Neural cell (in vitro differentiated cells): ENCODE measurements at regions not wholly inside any gene's neighbourhood (a gene's known extent, or its start where the extent isn't known, plus 50 kb on each side); places are given as distances from the start of the nearest gene placed in this dataset.

ENCODE experiments used
- H2AFZ ChIP-seq: fragments of 200-600, 300-800 bp; sonication (generic), shearing (Covaris generic); 2 replicates; pipeline ENCODE4 v1.6.0; 2014; ENCODE audit warnings: low read depth, mild to moderate bottlenecking, antibody characterized with exemption, low read length, moderate library complexity
- H3F3A ChIP-seq: fragments of 200-600 bp; shearing (Covaris generic); 2 replicates; pipeline ENCODE4 v1.6.1; 2016; ENCODE audit warnings: mild to moderate bottlenecking, moderate library complexity, mixed read lengths, antibody characterized with exemption, low read length; ENCODE audit not compliant: insufficient read depth, poor library complexity, severe bottlenecking
- H3K27ac ChIP-seq: fragments of 200-600, 300-800 bp; sonication (generic), shearing (Covaris generic); 2 replicates; pipeline ENCODE4 v1.5.1; 2014; ENCODE audit warnings: mild to moderate bottlenecking, low read length, moderate library complexity
- H3K27me3 ChIP-seq: fragments of 300-800, 200-600 bp; sonication (generic), shearing (Covaris generic); 2 replicates; pipeline ENCODE4 v1.6.0; 2014; ENCODE audit warnings: mild to moderate bottlenecking, low read depth, low read length, moderate library complexity; ENCODE audit not compliant: insufficient read depth
- H3K36me3 ChIP-seq: fragments of 300-800, 200-600 bp; sonication (generic), shearing (Covaris generic); 2 replicates; pipeline ENCODE4 v1.5.1; 2014; ENCODE audit warnings: mild to moderate bottlenecking, antibody characterized with exemption, low read length, moderate library complexity; ENCODE audit not compliant: insufficient read depth
- H3K4me2 ChIP-seq: fragments of 300-800, 200-600 bp; sonication (generic), shearing (Covaris generic); 2 replicates; pipeline ENCODE4 v1.6.0; 2014; ENCODE audit warnings: mild to moderate bottlenecking, low read length
- H3K4me3 ChIP-seq: fragments of 300-800, 200-600 bp; sonication (generic), shearing (Covaris generic); 2 replicates; pipeline ENCODE4 v1.5.1; 2014; ENCODE audit warnings: mild to moderate bottlenecking, low read length, moderate library complexity
- H3K79me2 ChIP-seq: fragments of 200-600 bp; shearing (Covaris generic); replicated peaks from 2 replicates; pipeline ENCODE4 v1.6.0; 2014; ENCODE audit warnings: mild to moderate bottlenecking, low read length, moderate library complexity; ENCODE audit not compliant: insufficient read depth
- H3K9ac ChIP-seq: fragments of 300-800, 200-600 bp; sonication (generic), shearing (Covaris generic); 2 replicates; pipeline ENCODE4 v1.6.1; 2016; ENCODE audit warnings: mild to moderate bottlenecking, low read length, mixed read lengths
- H3K9me2 ChIP-seq: fragments of 200-600 bp; shearing (Covaris generic); 2 replicates; pipeline ENCODE4 v1.6.1; 2016; ENCODE audit warnings: mild to moderate bottlenecking, low read length, mixed read lengths; ENCODE audit not compliant: insufficient read depth
- H3K9me3 ChIP-seq: fragments of 200-600, 300-800 bp; sonication (generic), shearing (Covaris generic); 2 replicates; pipeline ENCODE4 v1.6.1; 2016; ENCODE audit warnings: mild to moderate bottlenecking, mixed run types, low read length, moderate library complexity, mixed read lengths
- H4K20me1 ChIP-seq: fragments of 200-600 bp; shearing (Covaris generic); 2 replicates; pipeline ENCODE4 v1.6.1; 2016; ENCODE audit warnings: mild to moderate bottlenecking, mixed run types; ENCODE audit not compliant: insufficient read depth
- EP300 ChIP-seq: fragments of 450-650 bp; conservative IDR thresholded peaks from 2 replicates; pipeline ENCODE4 v1.6.1; 2014; ENCODE audit warnings: antibody characterized with exemption, mild to moderate bottlenecking, moderate library complexity; ENCODE audit not compliant: poor library complexity, severe bottlenecking
- EZH2 ChIP-seq: fragments of 200-600, 300-800 bp; shearing (Covaris generic), sonication (generic); IDR thresholded peaks from 2 replicates; pipeline ENCODE4 v1.6.1; 2014; ENCODE audit warnings: antibody characterized with exemption, low read length, borderline replicate concordance, mild to moderate bottlenecking; ENCODE audit not compliant: insufficient read depth, poor library complexity, severe bottlenecking
- MXI1 ChIP-seq: fragments of 450-650 bp; conservative IDR thresholded peaks from 2 replicates; pipeline ENCODE4 v1.6.1; 2014; ENCODE audit warnings: antibody characterized with exemption, mild to moderate bottlenecking; ENCODE audit not compliant: poor library complexity, severe bottlenecking
- POLR2AphosphoS5 ChIP-seq: IDR thresholded peaks from 2 replicates; pipeline ENCODE4 v1.6.1; 2012
- RAD21 ChIP-seq: fragments of 450-650 bp; conservative IDR thresholded peaks from 2 replicates; pipeline ENCODE4 v1.6.1; 2014; ENCODE audit warnings: antibody characterized with exemption, mild to moderate bottlenecking, moderate library complexity
- SMC3 ChIP-seq: fragments of 450-650 bp; conservative IDR thresholded peaks from 2 replicates; pipeline ENCODE4 v1.6.1; 2014; ENCODE audit warnings: antibody characterized with exemption, mild to moderate bottlenecking, moderate library complexity; ENCODE audit not compliant: poor library complexity
- TAF1 ChIP-seq: IDR thresholded peaks from 2 replicates; pipeline ENCODE4 v1.6.1; 2012; ENCODE audit warnings: low read depth
- TF ChIP-seq, protein P1 (sequence below): IDR thresholded peaks from 2 replicates; pipeline ENCODE4 v1.6.1; 2012; ENCODE audit warnings: borderline replicate concordance
- TF ChIP-seq, protein P2 (sequence below): fragments of 450-650 bp; IDR thresholded peaks from 2 replicates; pipeline ENCODE4 v1.5.1; 2014; ENCODE audit warnings: antibody characterized with exemption, mild to moderate bottlenecking, moderate library complexity; ENCODE audit not compliant: poor library complexity, severe bottlenecking

DNA sequence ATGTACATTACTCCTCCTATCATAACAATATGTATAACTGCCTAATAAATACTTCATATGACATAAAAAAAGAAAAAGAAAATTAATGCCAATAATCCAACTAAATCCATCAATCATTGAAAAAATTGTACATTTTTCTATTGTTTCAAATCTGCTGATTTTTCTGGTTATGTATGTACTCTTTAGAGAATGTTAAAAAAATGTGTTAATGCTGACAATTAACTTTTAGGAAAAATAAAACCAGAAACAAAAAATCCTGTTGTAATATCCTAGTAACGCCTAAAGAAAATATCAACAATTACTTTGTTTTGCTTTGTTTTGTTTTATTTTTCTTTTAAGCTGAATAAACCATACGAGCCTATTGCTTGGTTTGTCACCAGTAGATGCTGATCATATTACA is 213.9 kb upstream of the USP25 start:
- H3K4me3 ChIP-seq: no peak overlapping the region
- H3K9me2 ChIP-seq: no peaks in the 10 kb centered on the region
- H2AFZ ChIP-seq: no peak overlapping the region
- no peak for TF ChIP-seq EP300
- TF ChIP-seq SMC3: no peak
- no peak for TF ChIP-seq TAF1
- TF ChIP-seq RAD21: no peak
- no peak for TF ChIP-seq POLR2AphosphoS5
- TF ChIP-seq, protein P1, sequence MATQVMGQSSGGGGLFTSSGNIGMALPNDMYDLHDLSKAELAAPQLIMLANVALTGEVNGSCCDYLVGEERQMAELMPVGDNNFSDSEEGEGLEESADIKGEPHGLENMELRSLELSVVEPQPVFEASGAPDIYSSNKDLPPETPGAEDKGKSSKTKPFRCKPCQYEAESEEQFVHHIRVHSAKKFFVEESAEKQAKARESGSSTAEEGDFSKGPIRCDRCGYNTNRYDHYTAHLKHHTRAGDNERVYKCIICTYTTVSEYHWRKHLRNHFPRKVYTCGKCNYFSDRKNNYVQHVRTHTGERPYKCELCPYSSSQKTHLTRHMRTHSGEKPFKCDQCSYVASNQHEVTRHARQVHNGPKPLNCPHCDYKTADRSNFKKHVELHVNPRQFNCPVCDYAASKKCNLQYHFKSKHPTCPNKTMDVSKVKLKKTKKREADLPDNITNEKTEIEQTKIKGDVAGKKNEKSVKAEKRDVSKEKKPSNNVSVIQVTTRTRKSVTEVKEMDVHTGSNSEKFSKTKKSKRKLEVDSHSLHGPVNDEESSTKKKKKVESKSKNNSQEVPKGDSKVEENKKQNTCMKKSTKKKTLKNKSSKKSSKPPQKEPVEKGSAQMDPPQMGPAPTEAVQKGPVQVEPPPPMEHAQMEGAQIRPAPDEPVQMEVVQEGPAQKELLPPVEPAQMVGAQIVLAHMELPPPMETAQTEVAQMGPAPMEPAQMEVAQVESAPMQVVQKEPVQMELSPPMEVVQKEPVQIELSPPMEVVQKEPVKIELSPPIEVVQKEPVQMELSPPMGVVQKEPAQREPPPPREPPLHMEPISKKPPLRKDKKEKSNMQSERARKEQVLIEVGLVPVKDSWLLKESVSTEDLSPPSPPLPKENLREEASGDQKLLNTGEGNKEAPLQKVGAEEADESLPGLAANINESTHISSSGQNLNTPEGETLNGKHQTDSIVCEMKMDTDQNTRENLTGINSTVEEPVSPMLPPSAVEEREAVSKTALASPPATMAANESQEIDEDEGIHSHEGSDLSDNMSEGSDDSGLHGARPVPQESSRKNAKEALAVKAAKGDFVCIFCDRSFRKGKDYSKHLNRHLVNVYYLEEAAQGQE: no peak
- TF ChIP-seq, protein P2, sequence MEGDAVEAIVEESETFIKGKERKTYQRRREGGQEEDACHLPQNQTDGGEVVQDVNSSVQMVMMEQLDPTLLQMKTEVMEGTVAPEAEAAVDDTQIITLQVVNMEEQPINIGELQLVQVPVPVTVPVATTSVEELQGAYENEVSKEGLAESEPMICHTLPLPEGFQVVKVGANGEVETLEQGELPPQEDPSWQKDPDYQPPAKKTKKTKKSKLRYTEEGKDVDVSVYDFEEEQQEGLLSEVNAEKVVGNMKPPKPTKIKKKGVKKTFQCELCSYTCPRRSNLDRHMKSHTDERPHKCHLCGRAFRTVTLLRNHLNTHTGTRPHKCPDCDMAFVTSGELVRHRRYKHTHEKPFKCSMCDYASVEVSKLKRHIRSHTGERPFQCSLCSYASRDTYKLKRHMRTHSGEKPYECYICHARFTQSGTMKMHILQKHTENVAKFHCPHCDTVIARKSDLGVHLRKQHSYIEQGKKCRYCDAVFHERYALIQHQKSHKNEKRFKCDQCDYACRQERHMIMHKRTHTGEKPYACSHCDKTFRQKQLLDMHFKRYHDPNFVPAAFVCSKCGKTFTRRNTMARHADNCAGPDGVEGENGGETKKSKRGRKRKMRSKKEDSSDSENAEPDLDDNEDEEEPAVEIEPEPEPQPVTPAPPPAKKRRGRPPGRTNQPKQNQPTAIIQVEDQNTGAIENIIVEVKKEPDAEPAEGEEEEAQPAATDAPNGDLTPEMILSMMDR: no peak
- no peak for TF ChIP-seq MXI1
- TF ChIP-seq EZH2: no peak
- no peak overlapping the region for H3K4me2 ChIP-seq
- no peaks in the 10 kb centered on the region for H3K27me3 ChIP-seq
- no peaks in the 10 kb centered on the region for H3K79me2 ChIP-seq
- H3K27ac ChIP-seq: no peak overlapping the region
- H3K36me3 ChIP-seq: no peaks in the 10 kb centered on the region
- no peak overlapping the region for H3K9ac ChIP-seq
- no peaks in the 10 kb centered on the region for H4K20me1 ChIP-seq
- H3F3A ChIP-seq: no peaks in the 10 kb centered on the region
- H3K9me3 ChIP-seq: no peaks in the 10 kb centered on the region

DNA sequence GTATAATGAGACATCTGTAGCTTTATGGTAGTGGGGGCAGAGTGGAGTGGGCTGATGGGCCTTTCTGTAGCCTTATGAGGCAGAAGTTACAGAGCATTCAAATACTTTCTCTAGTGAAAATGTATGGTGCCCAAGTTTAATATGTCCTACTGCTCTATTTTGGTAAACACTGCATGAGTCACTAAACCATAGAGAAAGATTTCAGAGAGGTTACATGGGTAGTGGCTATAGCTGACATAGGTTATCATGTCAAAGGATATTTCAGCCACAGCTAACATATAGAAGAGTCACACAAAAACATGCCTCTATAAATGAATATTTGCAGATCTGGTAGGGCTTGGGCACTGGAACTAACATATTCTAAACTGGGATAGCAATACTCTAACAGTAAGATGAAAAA is 212.4 kb upstream of the USP25 start:
- H3K4me2 ChIP-seq: no peak overlapping the region
- no peaks in the 10 kb centered on the region for H3K36me3 ChIP-seq
- no peaks in the 10 kb centered on the region for H3K27me3 ChIP-seq
- no peaks in the 10 kb centered on the region for H3K79me2 ChIP-seq
- H3K9me2 ChIP-seq: no peaks in the 10 kb centered on the region
- no peaks in the 10 kb centered on the region for H4K20me1 ChIP-seq
- no peak for TF ChIP-seq RAD21
- no peak for TF ChIP-seq EP300
- TF ChIP-seq SMC3: no peak
- no peak for TF ChIP-seq TAF1
- no peak for TF ChIP-seq POLR2AphosphoS5
- TF ChIP-seq, protein P2: no peak
- TF ChIP-seq, protein P1: no peak
- TF ChIP-seq MXI1: no peak
- no peak for TF ChIP-seq EZH2
- no peak overlapping the region for H2AFZ ChIP-seq
- H3K9ac ChIP-seq: no peak overlapping the region
- no peak overlapping the region for H3K4me3 ChIP-seq
- no peak overlapping the region for H3K27ac ChIP-seq
- no peaks in the 10 kb centered on the region for H3F3A ChIP-seq
- H3K9me3 ChIP-seq: no peaks in the 10 kb centered on the region
